Panc1 (cell line): ENCODE measurements at regions not wholly inside any gene's neighbourhood (a gene's known extent, or its start where the extent isn't known, plus 50 kb on each side); places are given as distances from the start of the nearest gene placed in this dataset.

Source experiments
- ATAC-seq: fragments of 200-7000 bp; cut with Tn5 transposase; 2 replicates; pipeline ENCODE4 v1.9.1; 2020; ENCODE audit warnings: mild to moderate bottlenecking, moderate library complexity
- BruUV-seq: library from RNA; stranded (reverse); fragments of 400-500 nt; replicated peaks from 2 replicates; lab custom pipeline; 2021; lab: Mats Ljungman, UMichigan
- CTCF ChIA-PET: fragments of 300-600 bp; sonication (Branson Sonifier 250); formaldehyde crosslinking; loops from one replicate; lab custom pipeline; 2022; ENCODE audit warnings: antibody characterized with exemption; lab: Charles Lee
- POLR2A ChIA-PET: fragments of 300-600 bp; sonication (Branson Sonifier 250); formaldehyde crosslinking; loops from one replicate; lab custom pipeline; 2022; ENCODE audit warnings: antibody characterized with exemption; lab: Charles Lee
- DNase-seq: peaks from one replicate; pipeline ENCODE4 v3.0.0-alpha.2; 2010; ENCODE audit warnings: low read depth, low spot score
- H3K27ac ChIP-seq: 2 replicates; pipeline ENCODE4 v1.5.1; 2011; ENCODE audit warnings: mild to moderate bottlenecking, low read length, inconsistent platforms
- H3K27me3 ChIP-seq: fragments of 200-500 bp; sonication (Bioruptor generic); 2 replicates; pipeline ENCODE4 v1.6.0; 2014; ENCODE audit warnings: low read length, inconsistent platforms; ENCODE audit not compliant: control insufficient read depth, insufficient read depth
- H3K36me3 ChIP-seq: fragments of 200-500 bp; sonication (Bioruptor generic); 2 replicates; pipeline ENCODE4 v1.5.1; 2014; ENCODE audit warnings: inconsistent platforms, mild to moderate bottlenecking, low read length, moderate library complexity; ENCODE audit not compliant: control insufficient read depth, insufficient read depth
- H3K4me1 ChIP-seq: 2 replicates; pipeline ENCODE4 v1.5.1; 2011; ENCODE audit warnings: inconsistent platforms, mild to moderate bottlenecking, low read length, moderate library complexity; ENCODE audit not compliant: control insufficient read depth, insufficient read depth
- H3K4me3 ChIP-seq, 2 experiments: 2 replicates each; pipeline ENCODE4 v1.5.1; 2011 to 2012; ENCODE audit warnings: low read depth in 2 of 2, low read length in 2 of 2, mild to moderate bottlenecking in 2 of 2, inconsistent platforms in 1 of 2, moderate library complexity in 1 of 2
- H3K9me3 ChIP-seq: fragments of 200-500 bp; sonication (Bioruptor generic); 2 replicates; pipeline ENCODE4 v1.5.1; 2014; ENCODE audit warnings: low read depth, mild to moderate bottlenecking, inconsistent platforms, low read length, moderate library complexity; ENCODE audit not compliant: control insufficient read depth, insufficient read depth
- CTCF ChIP-seq: fragments of 450-650 bp; IDR thresholded peaks from 2 replicates; pipeline ENCODE4 v1.5.1; 2017; ENCODE audit warnings: mild to moderate bottlenecking
- POLR2AphosphoS5 ChIP-seq: IDR thresholded peaks from 2 replicates; pipeline ENCODE4 v1.6.1; 2012; ENCODE audit warnings: mild to moderate bottlenecking, low read depth, low read length, moderate library complexity
- REST ChIP-seq, 2 experiments: IDR thresholded peaks; 2 replicates each; pipeline ENCODE4 v1.6.1; 2011 to 2012; ENCODE audit warnings: low read depth in 2 of 2, control low read depth in 1 of 2, low read length in 1 of 2, mild to moderate bottlenecking in 1 of 2, moderate library complexity in 1 of 2; ENCODE audit not compliant: insufficient read depth in 1 of 2
- SIN3A ChIP-seq: IDR thresholded peaks from 2 replicates; pipeline ENCODE4 v1.6.1; 2012; ENCODE audit warnings: low read depth, mild to moderate bottlenecking, low read length, moderate library complexity, borderline replicate concordance; ENCODE audit not compliant: insufficient read depth
- TCF7L2 ChIP-seq: IDR thresholded peaks from 2 replicates; pipeline ENCODE4 v1.6.1; 2011; ENCODE audit warnings: mild to moderate bottlenecking, low read depth, low read length, inconsistent platforms
- in situ Hi-C: cut with HindIII; loops from 2 replicates; pipeline ENCODE4 v1.10.0; 2016; ENCODE audit warnings: low sequenced_read_pairs, low pct_unique_long_range_greater_than_20kb
- intact Hi-C: fragments of 100-400 bp; cut with micrococcal nuclease; formaldehyde crosslinking; loops from one replicate; pipeline ENCODE4 v1.10.0; 2022; ENCODE audit not compliant: unreplicated experiment

GRCh38 chr1:96521010-96521409, 200.6 kb upstream of the PTBP2 start:
- TF ChIP-seq SIN3A, result no peak
- TF ChIP-seq REST (IDR thresholded peaks at IDR 0.05; ENCODE audit: insufficient read depth in 1 of 2, low read depth in 2 of 2, low read length in 1 of 2), result no peak
- TF ChIP-seq POLR2AphosphoS5, result no peak
- no peak for TF ChIP-seq TCF7L2
- TF ChIP-seq CTCF, result no peak
- Histone ChIP-seq H3K36me3 (no peaks in the 10 kb centered on the region), H3K27ac (no peak overlapping the region), H3K9me3 (no peaks in the 10 kb centered on the region), H3K4me3 (no peak overlapping the region), H3K4me1 (no peaks in the 10 kb centered on the region), H3K27me3 (no peaks in the 10 kb centered on the region)
- DNase-seq (no peak), ATAC-seq (no peak)
- in situ Hi-C loops (no loop called here), intact Hi-C loops (no loop called here)
- no TSS peak for BruUV-seq
- CTCF ChIA-PET, result no interaction called here
- POLR2A ChIA-PET, result no interaction called here

GRCh38 chr1:96521994-96522760, 199.4 kb upstream of the PTBP2 start:
- BruUV-seq, result no TSS peak
- Histone ChIP-seq H3K36me3 (no peaks in the 10 kb centered on the region), H3K27ac (no peak overlapping the region), H3K27me3 (no peaks in the 10 kb centered on the region), H3K4me3 (no peak overlapping the region), H3K9me3 (no peaks in the 10 kb centered on the region), H3K4me1 (no peaks in the 10 kb centered on the region)
- ChIA-PET CTCF (no interaction called here), POLR2A (no interaction called here)
- intact Hi-C loops (no loop called here), in situ Hi-C loops (no loop called here)
- TF ChIP-seq CTCF, result no peak
- TF ChIP-seq POLR2AphosphoS5, result no peak
- no peak for TF ChIP-seq SIN3A
- TF ChIP-seq TCF7L2, result no peak
- no peak for TF ChIP-seq REST (IDR thresholded peaks at IDR 0.05; ENCODE audit: insufficient read depth in 1 of 2, low read depth in 2 of 2, low read length in 1 of 2)
- ATAC-seq, result peak; percentile 86
- DNase-seq, result peak; percentile 25
